Activated T-helper 9 cell treated with anti-CD3 and anti-CD28 coated beads, Interleukin-2, amount 50 U/mL, for 16 hours (primary cell): ENCODE measurements at regions not wholly inside any gene's neighbourhood (a gene's known extent, or its start where the extent isn't known, plus 50 kb on each side); places are given as distances from the start of the nearest gene placed in this dataset.
A peak's percentile ranks its signal among the peaks of the same experiment; 100 is the strongest.

Source experiments
- DNase-seq: peaks from one replicate; pipeline ENCODE4 v3.0.0-alpha.2; 2020; ENCODE audit warnings: low read depth

- no peak for DNase-seq
These were observed 144.0 kb upstream of the MKLN1 start for GRCh38 chr7:131183611-131184119.

GRCh38 chr7:131186816-131187215 is 140.9 kb upstream of the MKLN1 start:
- DNase-seq: no peak

GRCh38 chr7:131188367-131189339 is 139.0 kb upstream of the MKLN1 start:
- peak; percentile 33 for DNase-seq

GRCh38 chr7:131189488-131189887 is 138.2 kb upstream of the MKLN1 start:
- no peak for DNase-seq

GRCh38 chr7:131190146-131190545 is 137.5 kb upstream of the MKLN1 start:
- no peak for DNase-seq

GRCh38 chr7:131190581-131190980 is 137.1 kb upstream of the MKLN1 start:
- DNase-seq: no peak

- no peak for DNase-seq
These were observed 133.4 kb upstream of the MKLN1 start for GRCh38 chr7:131194070-131194865.

GRCh38 chr7:131196803-131197202 is 130.9 kb upstream of the MKLN1 start:
- no peak for DNase-seq

GRCh38 chr7:131197920-131198615 is 129.6 kb upstream of the MKLN1 start:
- no peak for DNase-seq

- DNase-seq: no peak
These were observed 125.2 kb upstream of the MKLN1 start for GRCh38 chr7:131202451-131202850.

GRCh38 chr7:131203291-131203976 is 124.2 kb upstream of the MKLN1 start:
- DNase-seq: no peak

GRCh38 chr7:131208777-131209176 is 118.9 kb upstream of the MKLN1 start:
- DNase-seq: no peak

- no peak for DNase-seq
These were observed 117.1 kb upstream of the MKLN1 start for GRCh38 chr7:131210618-131211017.

- no peak for DNase-seq
These were observed 116.2 kb upstream of the MKLN1 start for GRCh38 chr7:131211500-131211899.

- no peak for DNase-seq
These were observed 115.6 kb upstream of the MKLN1 start for GRCh38 chr7:131212114-131212513.

- DNase-seq: no peak
These were observed 108.9 kb upstream of the MKLN1 start for GRCh38 chr7:131218727-131219128.

- DNase-seq: no peak
These were observed 108.2 kb upstream of the MKLN1 start for GRCh38 chr7:131219312-131220041.

GRCh38 chr7:131221061-131221460 is 106.6 kb upstream of the MKLN1 start:
- DNase-seq: no peak

GRCh38 chr7:131222171-131222570 is 105.5 kb upstream of the MKLN1 start:
- no peak for DNase-seq

- DNase-seq: no peak
These were observed 104.5 kb upstream of the MKLN1 start for GRCh38 chr7:131223151-131223550.

GRCh38 chr7:131224996-131225395 is 102.7 kb upstream of the MKLN1 start:
- DNase-seq: no peak
